ENCODE measurements at regions not wholly inside any gene's neighbourhood (a gene's known extent, or its start where the extent isn't known, plus 50 kb on each side); places are given as distances from the start of the nearest gene placed in this dataset.
A peak's percentile ranks its signal among the peaks of the same experiment; 100 is the strongest.

GRCh38 chr17:70338946-70339354 lies 169.6 kb downstream of the KCNJ2 start:
- no peak overlapping the region for H3K4me3 ChIP-seq
- intact Hi-C loops (cut with DNase I), result no loop called here
- WGBS, result 100% methylated on average over 1 of the region's 1 CpG
- H3K9me3 ChIP-seq, result no peaks in the 10 kb centered on the region
- no peaks in the 10 kb centered on the region for H3K27me3 ChIP-seq
- DNase-seq (ENCODE audit: extremely low spot score), result no peak
- H3K4me1 ChIP-seq, result peaks cover 0 to 5% (median 0%) of the 10 kb centered on the region in 4 donors
- no peaks in the 10 kb centered on the region for H3K36me3 ChIP-seq
- no peak overlapping the region for H3K27ac ChIP-seq (replicated peaks in 1 of 4)
- TF ChIP-seq POLR2AphosphoS5 (IDR thresholded peaks at IDR 0.05), result no peak
- no peak for TF ChIP-seq CTCF (IDR thresholded peaks at IDR 0.05)
- TF ChIP-seq POLR2A (IDR thresholded peaks at IDR 0.05; ENCODE audit: low read depth), result no peak
- TF ChIP-seq EP300 (IDR thresholded peaks at IDR 0.05), result no peak

- TF ChIP-seq POLR2A (IDR thresholded peaks at IDR 0.05; ENCODE audit: low read depth), result no peak
- TF ChIP-seq EP300 (IDR thresholded peaks at IDR 0.05), result no peak
- no peak for TF ChIP-seq POLR2AphosphoS5 (IDR thresholded peaks at IDR 0.05)
- no peak for TF ChIP-seq CTCF (IDR thresholded peaks at IDR 0.05)
- no peak overlapping the region for H3K27ac ChIP-seq (replicated peaks in 1 of 4)
- peaks cover 0 to 12% (median 7%) of the 10 kb centered on the region in 4 donors for H3K4me1 ChIP-seq
- 92% methylated on average over 5 of the region's 5 CpGs for WGBS
- intact Hi-C loops (cut with DNase I), result no loop called here
- no peaks in the 10 kb centered on the region for H3K9me3 ChIP-seq
- H3K4me3 ChIP-seq, result no peak overlapping the region
- H3K27me3 ChIP-seq, result no peaks in the 10 kb centered on the region
- H3K36me3 ChIP-seq, result no peaks in the 10 kb centered on the region
- DNase-seq (ENCODE audit: extremely low spot score), result no peak
Observed at GRCh38 chr17:70343114-70343513, 173.8 kb downstream of the KCNJ2 start.

GRCh38 chr17:70344386-70345060 lies 175.2 kb downstream of the KCNJ2 start:
- no peaks in the 10 kb centered on the region for H3K36me3 ChIP-seq
- 9% methylated on average over 6 of the region's 6 CpGs for WGBS
- H3K4me1 ChIP-seq, result peaks cover 0 to 12% (median 7%) of the 10 kb centered on the region in 4 donors
- no peak for TF ChIP-seq EP300 (IDR thresholded peaks at IDR 0.05)
- no peak for TF ChIP-seq CTCF (IDR thresholded peaks at IDR 0.05)
- TF ChIP-seq POLR2A (IDR thresholded peaks at IDR 0.05; ENCODE audit: low read depth), result no peak
- TF ChIP-seq POLR2AphosphoS5 (IDR thresholded peaks at IDR 0.05), result no peak
- no peaks in the 10 kb centered on the region for H3K27me3 ChIP-seq
- H3K9me3 ChIP-seq, result no peaks in the 10 kb centered on the region
- H3K27ac ChIP-seq (replicated peaks in 1 of 4), result peak overlapping the region; percentile 8 to 57 (median 18)
- intact Hi-C loops (cut with DNase I), result no loop called here
- H3K4me3 ChIP-seq, result peak overlapping the region; percentile 37 to 52 (median 40)
- DNase-seq (ENCODE audit: extremely low spot score), result no peak

GRCh38 chr17:70345061-70345460 lies 175.7 kb downstream of the KCNJ2 start:
- DNase-seq (ENCODE audit: extremely low spot score), result no peak
- WGBS, result 76% methylated on average over 2 of the region's 2 CpGs
- H3K27me3 ChIP-seq, result no peaks in the 10 kb centered on the region
- no peaks in the 10 kb centered on the region for H3K9me3 ChIP-seq
- peaks cover 0 to 12% (median 7%) of the 10 kb centered on the region in 4 donors for H3K4me1 ChIP-seq
- H3K36me3 ChIP-seq, result no peaks in the 10 kb centered on the region
- peak overlapping the region in 2 of 4 donors; percentile 8 to 18 for H3K27ac ChIP-seq (replicated peaks in 1 of 4)
- TF ChIP-seq CTCF (IDR thresholded peaks at IDR 0.05), result no peak
- no peak for TF ChIP-seq POLR2A (IDR thresholded peaks at IDR 0.05; ENCODE audit: low read depth)
- no peak for TF ChIP-seq POLR2AphosphoS5 (IDR thresholded peaks at IDR 0.05)
- TF ChIP-seq EP300 (IDR thresholded peaks at IDR 0.05), result no peak
- intact Hi-C loops (cut with DNase I), result no loop called here
- H3K4me3 ChIP-seq, result peak overlapping the region in 1 of 4 donors; percentile 52
